ENCODE measurements at regions not wholly inside any gene's neighbourhood (a gene's known extent, or its start where the extent isn't known, plus 50 kb on each side); places are given as distances from the start of the nearest gene placed in this dataset.
A peak's percentile ranks its signal among the peaks of the same experiment; 100 is the strongest.

DNA sequence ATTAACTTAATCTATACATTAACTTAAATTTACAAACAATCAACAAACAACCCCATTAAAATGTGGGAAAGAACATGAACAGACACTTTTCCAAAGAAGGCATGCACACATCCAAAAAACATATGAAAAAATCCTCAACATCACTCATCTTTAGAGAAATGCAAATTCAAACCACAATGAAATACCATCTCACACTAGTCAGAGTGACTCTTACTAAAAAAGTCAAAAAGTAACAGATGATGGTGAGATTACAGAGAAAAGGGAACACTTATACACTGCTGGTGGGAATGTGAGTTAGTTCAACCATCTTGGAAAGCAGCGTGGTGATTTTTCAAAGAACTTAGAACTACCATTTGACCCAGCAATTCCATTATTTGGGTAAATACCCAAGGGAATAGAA is 759.2 kb upstream of the SLITRK1 start:
- Histone ChIP-seq H3K9me3 (ENCODE audit: insufficient read depth, low read depth, low read length) (peaks cover 5% of the 10 kb centered on the region), H3K4me3 (ENCODE audit: insufficient read depth, low read depth, low read length) (no peak overlapping the region), H3K9ac (ENCODE audit: low read length) (peak overlapping the region; percentile 19), H3K27ac (ENCODE audit: low read depth, low read length) (peak overlapping the region; percentile 67), H2AFZ (ENCODE audit: low read depth, low read length) (peak overlapping the region; percentile 57), H3K4me1 (ENCODE audit: insufficient read depth, low read length) (peaks cover 14% of the 10 kb centered on the region), H4K20me1 (ENCODE audit: insufficient read depth, low read length) (no peaks in the 10 kb centered on the region), H3K36me3 (ENCODE audit: insufficient read depth, low read length) (no peaks in the 10 kb centered on the region), H3K79me2 (ENCODE audit: insufficient read depth, low read length) (no peaks in the 10 kb centered on the region), H3K4me2 (ENCODE audit: low read length) (no peak overlapping the region), H3K27me3 (ENCODE audit: insufficient read depth, low read length) (no peaks in the 10 kb centered on the region)
- TF ChIP-seq, protein P1, sequence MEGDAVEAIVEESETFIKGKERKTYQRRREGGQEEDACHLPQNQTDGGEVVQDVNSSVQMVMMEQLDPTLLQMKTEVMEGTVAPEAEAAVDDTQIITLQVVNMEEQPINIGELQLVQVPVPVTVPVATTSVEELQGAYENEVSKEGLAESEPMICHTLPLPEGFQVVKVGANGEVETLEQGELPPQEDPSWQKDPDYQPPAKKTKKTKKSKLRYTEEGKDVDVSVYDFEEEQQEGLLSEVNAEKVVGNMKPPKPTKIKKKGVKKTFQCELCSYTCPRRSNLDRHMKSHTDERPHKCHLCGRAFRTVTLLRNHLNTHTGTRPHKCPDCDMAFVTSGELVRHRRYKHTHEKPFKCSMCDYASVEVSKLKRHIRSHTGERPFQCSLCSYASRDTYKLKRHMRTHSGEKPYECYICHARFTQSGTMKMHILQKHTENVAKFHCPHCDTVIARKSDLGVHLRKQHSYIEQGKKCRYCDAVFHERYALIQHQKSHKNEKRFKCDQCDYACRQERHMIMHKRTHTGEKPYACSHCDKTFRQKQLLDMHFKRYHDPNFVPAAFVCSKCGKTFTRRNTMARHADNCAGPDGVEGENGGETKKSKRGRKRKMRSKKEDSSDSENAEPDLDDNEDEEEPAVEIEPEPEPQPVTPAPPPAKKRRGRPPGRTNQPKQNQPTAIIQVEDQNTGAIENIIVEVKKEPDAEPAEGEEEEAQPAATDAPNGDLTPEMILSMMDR (IDR thresholded peaks at IDR 0.05; ENCODE audit: insufficient read depth, low read depth, low read length): no peak
- TF ChIP-seq EZH2 (IDR thresholded peaks at IDR 0.05; ENCODE audit: insufficient read depth, low read length): no peak
- Mint-ChIP-seq H3K9me3 (ENCODE audit: unreplicated experiment) (peaks cover 11% of the 10 kb centered on the region), H3K4me1 (ENCODE audit: low read depth, unreplicated experiment) (peaks cover 22% of the 10 kb centered on the region), H3K36me3 (ENCODE audit: low read depth, unreplicated experiment) (peaks cover 3% of the 10 kb centered on the region), H3K27ac (ENCODE audit: unreplicated experiment) (peak overlapping the region; percentile 96), H3K4me3 (ENCODE audit: unreplicated experiment) (no peak overlapping the region), H3K27me3 (ENCODE audit: low read depth, unreplicated experiment) (no peaks in the 10 kb centered on the region)
- FAIRE-seq (peak; percentile 64), DNase-seq (ENCODE audit: low read depth) (peak; percentile 85)

DNA sequence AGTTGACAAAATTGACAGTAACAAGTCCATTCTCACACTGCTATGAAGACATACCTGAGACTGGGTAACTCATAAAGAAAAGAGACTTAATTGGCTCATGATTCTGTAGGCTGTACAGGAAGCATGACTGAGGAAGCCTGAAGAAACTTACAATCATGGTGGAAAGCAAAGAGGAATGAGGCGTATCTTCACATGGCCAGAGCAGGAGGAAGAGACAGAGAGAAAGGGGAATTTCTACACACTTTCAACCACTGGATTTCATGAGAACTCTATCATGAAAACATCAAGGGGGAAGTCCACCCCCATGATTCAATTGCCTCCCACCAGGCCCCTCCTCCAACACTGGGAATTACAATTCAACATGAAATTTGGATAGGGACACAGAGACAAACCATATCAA is 758.4 kb upstream of the SLITRK1 start:
- Histone ChIP-seq H3K27me3 (ENCODE audit: insufficient read depth, low read length) (no peaks in the 10 kb centered on the region), H3K4me2 (ENCODE audit: low read length) (no peak overlapping the region), H4K20me1 (ENCODE audit: insufficient read depth, low read length) (no peaks in the 10 kb centered on the region), H3K79me2 (ENCODE audit: insufficient read depth, low read length) (no peaks in the 10 kb centered on the region), H3K36me3 (ENCODE audit: insufficient read depth, low read length) (no peaks in the 10 kb centered on the region), H3K9ac (ENCODE audit: low read length) (no peak overlapping the region), H3K9me3 (ENCODE audit: insufficient read depth, low read depth, low read length) (peaks cover 5% of the 10 kb centered on the region), H3K4me3 (ENCODE audit: insufficient read depth, low read depth, low read length) (no peak overlapping the region), H3K27ac (ENCODE audit: low read depth, low read length) (no peak overlapping the region), H3K4me1 (ENCODE audit: insufficient read depth, low read length) (peaks cover 11% of the 10 kb centered on the region), H2AFZ (ENCODE audit: low read depth, low read length) (no peak overlapping the region)
- TF ChIP-seq, protein P1 (IDR thresholded peaks at IDR 0.05; ENCODE audit: insufficient read depth, low read depth, low read length): no peak
- TF ChIP-seq EZH2 (IDR thresholded peaks at IDR 0.05; ENCODE audit: insufficient read depth, low read length): no peak
- H3K9me3 Mint-ChIP-seq (ENCODE audit: unreplicated experiment): peaks cover 12% of the 10 kb centered on the region
- no peak overlapping the region for H3K4me3 Mint-ChIP-seq (ENCODE audit: unreplicated experiment)
- DNase-seq (ENCODE audit: low read depth) (no peak), FAIRE-seq (no peak)
- H3K36me3 Mint-ChIP-seq (ENCODE audit: low read depth, unreplicated experiment): peaks cover 4% of the 10 kb centered on the region
- H3K4me1 Mint-ChIP-seq (ENCODE audit: low read depth, unreplicated experiment): peaks cover 19% of the 10 kb centered on the region
- H3K27ac Mint-ChIP-seq (ENCODE audit: unreplicated experiment): peak overlapping the region; percentile 8
- H3K27me3 Mint-ChIP-seq (ENCODE audit: low read depth, unreplicated experiment): no peaks in the 10 kb centered on the region

DNA sequence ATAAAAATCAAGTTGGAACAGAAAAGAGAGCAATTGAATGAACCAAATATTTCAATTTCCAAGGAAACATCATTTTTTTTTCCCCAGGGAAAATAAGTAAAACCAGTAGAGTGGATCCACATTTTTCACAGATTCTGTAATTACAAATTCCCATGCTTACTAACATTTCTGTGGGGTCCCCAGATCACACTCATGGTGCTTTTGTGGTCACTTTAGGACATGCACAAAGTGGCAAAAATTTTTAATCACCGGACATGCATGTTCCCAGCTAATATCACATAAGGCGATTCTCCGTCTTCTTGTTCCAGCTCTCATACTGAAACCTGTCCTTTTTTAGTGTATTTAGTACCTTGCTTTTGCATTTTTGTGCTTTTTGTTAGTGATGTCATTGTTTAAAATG is 748.2 kb upstream of the SLITRK1 start:
- peaks cover 3% of the 10 kb centered on the region for H3K4me1 Mint-ChIP-seq (ENCODE audit: low read depth, unreplicated experiment)
- H3K36me3 Mint-ChIP-seq (ENCODE audit: low read depth, unreplicated experiment): no peaks in the 10 kb centered on the region
- DNase-seq (ENCODE audit: low read depth): peak; percentile 88
- no peaks in the 10 kb centered on the region for H3K9me3 Mint-ChIP-seq (ENCODE audit: unreplicated experiment)
- Histone ChIP-seq H3K27me3 (ENCODE audit: insufficient read depth, low read length) (no peaks in the 10 kb centered on the region), H3K4me1 (ENCODE audit: insufficient read depth, low read length) (no peaks in the 10 kb centered on the region), H4K20me1 (ENCODE audit: insufficient read depth, low read length) (no peaks in the 10 kb centered on the region), H3K36me3 (ENCODE audit: insufficient read depth, low read length) (no peaks in the 10 kb centered on the region), H3K9me3 (ENCODE audit: insufficient read depth, low read depth, low read length) (no peaks in the 10 kb centered on the region), H3K79me2 (ENCODE audit: insufficient read depth, low read length) (no peaks in the 10 kb centered on the region), H3K4me2 (ENCODE audit: low read length) (no peak overlapping the region), H3K27ac (ENCODE audit: low read depth, low read length) (no peak overlapping the region), H3K4me3 (ENCODE audit: insufficient read depth, low read depth, low read length) (no peak overlapping the region), H2AFZ (ENCODE audit: low read depth, low read length) (no peak overlapping the region), H3K9ac (ENCODE audit: low read length) (no peak overlapping the region)
- TF ChIP-seq EZH2 (IDR thresholded peaks at IDR 0.05; ENCODE audit: insufficient read depth, low read length): no peak
- TF ChIP-seq, protein P1 (IDR thresholded peaks at IDR 0.05; ENCODE audit: insufficient read depth, low read depth, low read length): no peak
- no peaks in the 10 kb centered on the region for H3K27me3 Mint-ChIP-seq (ENCODE audit: low read depth, unreplicated experiment)
- H3K4me3 Mint-ChIP-seq (ENCODE audit: unreplicated experiment): no peak overlapping the region
- FAIRE-seq: no peak
- peak overlapping the region; percentile 87 for H3K27ac Mint-ChIP-seq (ENCODE audit: unreplicated experiment)

All from astrocyte (in vitro differentiated cells and primary cell).